Esophagus squamous epithelium (tissue), 4 donors: ENCODE measurements at regions not wholly inside any gene's neighbourhood (a gene's known extent, or its start where the extent isn't known, plus 50 kb on each side); places are given as distances from the start of the nearest gene placed in this dataset.

ENCODE experiments used
- CTCF ChIP-seq, 6 experiments: fragments of 450-650 bp in 4 of 6; fragments of 200-600 bp in 2 of 6; sonication (generic) in 2 of 6; IDR thresholded peaks; one replicate each; pipeline ENCODE4 v1.5.1; 2016 to 2019; ENCODE audit warnings: antibody characterized with exemption in 6 of 6, mild to moderate bottlenecking in 4 of 6, moderate library complexity in 4 of 6
- POLR2A ChIP-seq, 4 donors: fragments of 450-650 bp; IDR thresholded peaks; one replicate each; pipeline ENCODE4 v1.6.1; 2017; ENCODE audit warnings: antibody characterized with exemption in 4 of 4, mild to moderate bottlenecking in 4 of 4, moderate library complexity in 3 of 4

GRCh38 chr14:27917896-27918295 lies 848.7 kb upstream of the FOXG1 start:
- no peak for TF ChIP-seq POLR2A (IDR thresholded peaks at IDR 0.05)
- TF ChIP-seq CTCF (IDR thresholded peaks at IDR 0.05), result no peak
